Naive thymus-derived CD4-positive, alpha-beta T cell (primary cell): ENCODE measurements at regions not wholly inside any gene's neighbourhood (a gene's known extent, or its start where the extent isn't known, plus 50 kb on each side); places are given as distances from the start of the nearest gene placed in this dataset.
A peak's percentile ranks its signal among the peaks of the same experiment; 100 is the strongest.

ENCODE experiments used
- ATAC-seq: fragments of 150-1000 bp; cut with Tn5 transposase; 2 replicates; pipeline ENCODE4 v1.10.0; 2021; ENCODE audit warnings: mild to moderate bottlenecking, moderate library complexity
- CTCF ChIA-PET: fragments of 350-600 bp; sonication (Branson Sonifier 250); formaldehyde crosslinking; loops from one replicate; lab custom pipeline; 2021; ENCODE audit warnings: antibody characterized with exemption; lab: Charles Lee
- POLR2A ChIA-PET: fragments of 350-600 bp; sonication (Branson Sonifier 250); formaldehyde crosslinking; loops from one replicate; lab custom pipeline; 2021; ENCODE audit warnings: antibody characterized with exemption, inconsistent platforms; lab: Charles Lee
- DNase-seq, 9 donors: peaks; one replicate each; pipeline versions ENCODE4 v3.0.0 to v3.0.0-alpha.2; 2020 to 2022; ENCODE audit warnings: mixed read lengths in 1 of 9
- H3K27ac ChIP-seq: one replicate; pipeline ENCODE4 v1.7.0; 2013; ENCODE audit warnings: mild to moderate bottlenecking, low read depth, low read length, moderate library complexity
- H3K27me3 ChIP-seq, 2 donors: one replicate each; pipeline ENCODE4 v1.7.0; 2013; ENCODE audit warnings: low read length in 2 of 2, mild to moderate bottlenecking in 2 of 2, moderate library complexity in 2 of 2; ENCODE audit not compliant: control insufficient read depth in 2 of 2, insufficient read depth in 2 of 2
- H3K36me3 ChIP-seq, 3 experiments: 1 replicate in 2 of 3; 2 replicates in 1 of 3; pipeline ENCODE4 v1.7.0; 2013; ENCODE audit warnings: low read length in 3 of 3, mild to moderate bottlenecking in 3 of 3, moderate library complexity in 1 of 3; ENCODE audit not compliant: insufficient read depth in 3 of 3, control insufficient read depth in 2 of 3
- H3K4me1 ChIP-seq, 2 donors: one replicate each; pipeline ENCODE4 v1.7.0; 2013; ENCODE audit warnings: low read length in 2 of 2, mild to moderate bottlenecking in 2 of 2, moderate library complexity in 1 of 2; ENCODE audit not compliant: control insufficient read depth in 2 of 2, insufficient read depth in 2 of 2
- H3K4me3 ChIP-seq: 2 replicates; pipeline ENCODE4 v1.7.0; 2013; ENCODE audit warnings: mild to moderate bottlenecking, low read length
- H3K9me3 ChIP-seq, 3 experiments: 1 replicate in 2 of 3; 2 replicates in 1 of 3; pipeline ENCODE4 v1.7.0; 2013; ENCODE audit warnings: low read length in 3 of 3; ENCODE audit not compliant: control insufficient read depth in 2 of 3
- H3K27ac Mint-ChIP-seq, 9 donors: one replicate each; pipeline ENCODE4 v1.8.0; 2020 to 2022; ENCODE audit warnings: mixed read lengths in 9 of 9, mild to moderate bottlenecking in 8 of 9, moderate library complexity in 5 of 9, inconsistent platforms in 2 of 9
- H3K27me3 Mint-ChIP-seq, 5 donors: one replicate each; pipeline ENCODE4 v1.8.0; 2021 to 2022; ENCODE audit warnings: mixed read lengths in 5 of 5, mild to moderate bottlenecking in 1 of 5
- H3K36me3 Mint-ChIP-seq, 5 donors: one replicate each; pipeline ENCODE4 v1.8.0; 2020 to 2022; ENCODE audit warnings: mixed read lengths in 5 of 5, mild to moderate bottlenecking in 3 of 5, inconsistent platforms in 1 of 5
- H3K4me1 Mint-ChIP-seq, 7 donors: one replicate each; pipeline ENCODE4 v1.8.0; 2020 to 2022; ENCODE audit warnings: mixed read lengths in 7 of 7, mild to moderate bottlenecking in 3 of 7, inconsistent platforms in 1 of 7
- H3K4me3 Mint-ChIP-seq, 10 donors: one replicate each; pipeline ENCODE4 v1.8.0; 2020 to 2022; ENCODE audit warnings: mild to moderate bottlenecking in 10 of 10, mixed read lengths in 10 of 10, moderate library complexity in 6 of 10, inconsistent platforms in 2 of 10
- H3K9me3 Mint-ChIP-seq, 11 donors: one replicate each; pipeline ENCODE4 v1.8.0; 2020 to 2022; ENCODE audit warnings: mixed read lengths in 11 of 11, mild to moderate bottlenecking in 4 of 11, inconsistent platforms in 1 of 11, moderate library complexity in 1 of 11
- intact Hi-C, 2 donors: fragments of 100-400 bp; cut with micrococcal nuclease; formaldehyde crosslinking; loops; one replicate each; pipeline ENCODE4 v1.15.1; 2023

DNA sequence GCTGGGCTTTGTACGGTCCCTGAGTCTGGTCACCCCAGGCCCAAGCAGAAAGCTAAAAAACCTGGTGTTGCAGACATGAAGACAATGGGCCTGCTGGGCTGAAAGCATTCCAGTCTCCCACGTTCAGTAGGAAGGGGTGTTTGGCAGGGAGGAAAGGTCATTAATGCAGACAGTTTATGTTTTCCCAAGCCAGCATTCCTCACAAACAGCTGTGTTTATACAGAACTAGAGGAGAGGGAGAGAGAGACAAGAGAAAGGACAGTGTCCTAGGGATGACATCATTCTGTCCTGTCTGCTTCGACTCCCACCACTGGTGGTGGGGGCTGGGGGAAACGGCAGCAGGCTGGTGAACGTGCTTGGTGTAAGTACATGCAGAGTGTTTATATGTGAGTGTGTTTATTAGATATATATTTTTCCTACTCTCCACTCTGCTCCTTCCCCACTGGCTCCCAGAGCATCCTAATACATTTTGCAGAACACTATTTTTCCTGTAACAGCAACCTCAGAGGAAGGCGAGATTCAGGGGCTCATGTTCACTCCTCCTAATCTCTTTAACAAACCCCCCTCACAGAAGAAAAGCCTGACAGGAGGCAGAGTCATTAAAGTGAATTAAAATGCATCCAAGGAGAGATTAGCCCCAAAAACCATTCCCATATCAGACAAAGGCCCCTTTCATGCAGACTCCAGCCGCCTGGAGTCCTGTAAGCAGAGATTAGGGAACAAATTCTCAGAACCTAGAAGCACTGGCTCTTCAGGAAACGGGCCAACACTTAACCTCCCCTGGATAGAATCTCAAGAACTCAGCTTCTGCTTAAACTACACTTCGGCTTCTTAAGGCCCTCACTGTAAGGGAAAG, 380.4 kb downstream of the TNS1 start:
- Histone ChIP-seq H3K4me3 (no peak overlapping the region), H3K27me3 (no peaks in the 10 kb centered on the region), H3K27ac (no peak overlapping the region), H3K4me1 (no peaks in the 10 kb centered on the region), H3K9me3 (no peaks in the 10 kb centered on the region), H3K36me3 (no peaks in the 10 kb centered on the region)
- no peak for DNase-seq
- intact Hi-C loops: no loop called here
- ATAC-seq: no peak
- peak overlapping the region in 1 of 9 donors; percentile 69 for H3K27ac Mint-ChIP-seq
- peaks cover 0 to 5% (median 0%) of the 10 kb centered on the region in 5 donors for H3K27me3 Mint-ChIP-seq
- peaks cover 0 to 4% (median 0%) of the 10 kb centered on the region in 7 donors for H3K4me1 Mint-ChIP-seq
- ChIA-PET CTCF (no interaction called here), POLR2A (interaction anchor here (1.2 kb wide), 1 partner anchor 11 kb away, joined by 4 read pairs; no protein-coding TSS in a partner anchor)
- H3K9me3 Mint-ChIP-seq: no peaks in the 10 kb centered on the region
- H3K36me3 Mint-ChIP-seq: peaks cover 0 to 5% (median 0%) of the 10 kb centered on the region in 5 donors
- no peak overlapping the region for H3K4me3 Mint-ChIP-seq

DNA sequence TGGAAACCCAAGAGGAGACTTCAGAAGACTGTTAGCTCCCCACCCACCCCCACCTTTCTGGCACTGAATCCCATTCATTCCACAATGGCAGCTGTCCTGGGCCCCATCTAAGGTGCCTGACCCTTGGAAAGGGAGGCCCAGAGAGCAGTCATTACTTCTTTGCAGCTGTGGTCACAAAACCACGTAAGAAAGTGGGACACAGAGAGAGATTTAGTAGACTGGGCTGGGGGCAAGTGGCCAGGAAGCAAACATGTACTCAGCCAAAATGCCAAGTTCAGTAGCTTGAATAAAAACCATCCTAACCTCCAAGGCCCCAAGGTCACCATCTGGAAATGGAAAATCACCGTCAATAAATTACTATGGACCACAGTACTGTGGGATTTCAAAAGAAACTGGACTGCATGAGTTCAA, 381.4 kb downstream of the TNS1 start:
- ChIA-PET POLR2A (interaction anchor here (1.2 kb wide), 1 partner anchor 10 kb away, joined by 4 read pairs; no protein-coding TSS in a partner anchor), CTCF (no interaction called here)
- Mint-ChIP-seq H3K9me3 (no peaks in the 10 kb centered on the region), H3K36me3 (peaks cover 0 to 5% (median 0%) of the 10 kb centered on the region in 5 donors), H3K27ac (no peak overlapping the region), H3K4me1 (peaks cover 0 to 4% (median 0%) of the 10 kb centered on the region in 7 donors), H3K4me3 (no peak overlapping the region), H3K27me3 (peaks cover 0 to 5% (median 0%) of the 10 kb centered on the region in 5 donors)
- intact Hi-C loops: no loop called here
- no peaks in the 10 kb centered on the region for H3K4me1 ChIP-seq
- no peak overlapping the region for H3K27ac ChIP-seq
- H3K9me3 ChIP-seq: no peaks in the 10 kb centered on the region
- no peak for DNase-seq
- H3K4me3 ChIP-seq: no peak overlapping the region
- H3K36me3 ChIP-seq: no peaks in the 10 kb centered on the region
- no peak for ATAC-seq
- H3K27me3 ChIP-seq: no peaks in the 10 kb centered on the region

DNA sequence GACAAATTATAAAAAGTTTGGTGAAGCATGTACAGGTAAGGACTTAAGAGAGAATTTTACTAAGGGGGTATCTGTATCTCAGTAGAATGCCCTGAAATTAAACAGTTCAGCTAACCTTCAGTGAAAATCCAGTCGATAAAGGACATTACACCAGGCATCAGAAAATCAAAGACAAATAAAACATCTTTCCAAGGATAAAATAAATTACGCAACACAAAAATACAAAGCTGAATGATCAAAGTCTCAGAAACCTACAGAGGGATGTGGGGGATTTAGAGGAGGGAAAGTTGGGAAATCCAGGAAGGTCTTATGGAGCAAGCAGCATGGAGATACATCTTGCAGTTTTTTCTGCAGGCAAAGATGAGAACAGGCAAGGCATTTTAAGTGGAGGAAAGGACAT, 384.1 kb downstream of the TNS1 start:
- intact Hi-C loops: no loop called here
- ATAC-seq: no peak
- no peaks in the 10 kb centered on the region for H3K27me3 ChIP-seq

DNA sequence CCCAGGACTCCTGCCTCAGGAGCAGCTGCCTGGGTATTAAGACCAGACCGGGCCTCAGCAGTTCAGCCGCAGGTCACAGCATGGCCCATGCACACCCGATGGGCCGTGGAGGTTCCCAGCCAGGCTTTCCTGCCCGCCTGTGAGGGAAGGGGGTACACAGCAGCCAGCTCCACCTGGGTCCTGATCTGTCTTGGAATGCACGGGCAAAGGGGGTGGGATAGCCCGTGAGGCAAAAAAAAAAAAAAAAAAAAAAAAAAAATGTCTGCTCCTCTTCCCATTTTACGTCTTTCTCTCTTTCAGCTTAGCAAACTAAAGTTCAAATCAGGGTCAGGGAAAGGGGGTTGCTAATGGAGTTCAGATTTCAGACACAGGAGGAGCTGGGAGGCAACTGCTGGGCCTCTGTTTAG, 385.2 kb downstream of the TNS1 start:
- POLR2A ChIA-PET: no interaction called here
- ATAC-seq (no peak), DNase-seq (no peak)
- H3K4me3 Mint-ChIP-seq: no peak overlapping the region
- H3K27me3 ChIP-seq: no peaks in the 10 kb centered on the region
- no peaks in the 10 kb centered on the region for H3K36me3 ChIP-seq
- peaks cover 0 to 17% (median 5%) of the 10 kb centered on the region in 7 donors for H3K4me1 Mint-ChIP-seq
- intact Hi-C loops: no loop called here
- CTCF ChIA-PET: interaction anchor here (0.6 kb wide), 1 partner anchor 17 kb away, joined by 4 read pairs; no protein-coding TSS in a partner anchor
- no peaks in the 10 kb centered on the region for H3K4me1 ChIP-seq
- H3K9me3 ChIP-seq: no peaks in the 10 kb centered on the region
- H3K9me3 Mint-ChIP-seq: no peaks in the 10 kb centered on the region
- no peak overlapping the region for H3K27ac ChIP-seq
- no peak overlapping the region for H3K27ac Mint-ChIP-seq
- H3K27me3 Mint-ChIP-seq: no peaks in the 10 kb centered on the region
- no peaks in the 10 kb centered on the region for H3K36me3 Mint-ChIP-seq
- H3K4me3 ChIP-seq: no peak overlapping the region

More for the DNA sequence above, 384.1 kb downstream of the TNS1 start:
- CTCF ChIA-PET: interaction anchor here (1.5 kb wide), 1 partner anchor 32 kb away, joined by 4 read pairs; no protein-coding TSS in a partner anchor
- no peak for DNase-seq
- H3K4me1 ChIP-seq: no peaks in the 10 kb centered on the region
- H3K4me3 ChIP-seq: no peak overlapping the region
- no peaks in the 10 kb centered on the region for H3K36me3 ChIP-seq
- Mint-ChIP-seq H3K4me1 (peaks cover 0 to 16% (median 4%) of the 10 kb centered on the region in 7 donors), H3K4me3 (no peak overlapping the region), H3K27ac (peak overlapping the region in 1 of 9 donors; percentile 38), H3K9me3 (no peaks in the 10 kb centered on the region), H3K27me3 (peaks cover 0 to 5% (median 0%) of the 10 kb centered on the region in 5 donors), H3K36me3 (peaks cover 0 to 5% (median 0%) of the 10 kb centered on the region in 5 donors)
- POLR2A ChIA-PET: no interaction called here
- no peak overlapping the region for H3K27ac ChIP-seq
- H3K9me3 ChIP-seq: no peaks in the 10 kb centered on the region

DNA sequence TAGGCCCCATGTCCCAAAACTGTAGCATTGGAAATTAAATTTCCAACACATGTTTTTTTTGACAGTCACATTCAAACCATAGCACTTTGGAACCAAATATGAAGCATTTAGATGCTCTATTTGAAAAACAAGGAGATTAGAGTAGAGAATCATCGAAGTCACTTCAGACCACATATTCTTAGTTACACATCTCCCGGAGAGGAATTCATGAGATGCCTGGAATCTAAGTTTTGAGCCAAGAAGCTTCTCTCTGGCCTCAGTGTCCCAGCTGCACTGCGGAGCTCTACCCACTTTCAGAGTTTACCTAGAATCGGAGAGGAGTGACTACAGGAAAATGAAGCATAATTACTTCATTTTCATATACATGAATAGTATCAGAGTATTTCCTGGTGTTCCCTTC, 385.9 kb downstream of the TNS1 start:
- no peak for ATAC-seq
- intact Hi-C loops: no loop called here
- Histone ChIP-seq H3K4me3 (no peak overlapping the region), H3K36me3 (no peaks in the 10 kb centered on the region), H3K27ac (no peak overlapping the region), H3K27me3 (no peaks in the 10 kb centered on the region), H3K4me1 (peaks cover 0 to 5% of the 10 kb centered on the region in 2 donors), H3K9me3 (no peaks in the 10 kb centered on the region)
- Mint-ChIP-seq H3K4me3 (no peak overlapping the region), H3K27me3 (no peaks in the 10 kb centered on the region), H3K36me3 (no peaks in the 10 kb centered on the region), H3K9me3 (no peaks in the 10 kb centered on the region), H3K27ac (no peak overlapping the region), H3K4me1 (peaks cover 2 to 24% (median 11%) of the 10 kb centered on the region in 7 donors)
- ChIA-PET POLR2A (no interaction called here), CTCF (no interaction called here)
- DNase-seq: no peak

DNA sequence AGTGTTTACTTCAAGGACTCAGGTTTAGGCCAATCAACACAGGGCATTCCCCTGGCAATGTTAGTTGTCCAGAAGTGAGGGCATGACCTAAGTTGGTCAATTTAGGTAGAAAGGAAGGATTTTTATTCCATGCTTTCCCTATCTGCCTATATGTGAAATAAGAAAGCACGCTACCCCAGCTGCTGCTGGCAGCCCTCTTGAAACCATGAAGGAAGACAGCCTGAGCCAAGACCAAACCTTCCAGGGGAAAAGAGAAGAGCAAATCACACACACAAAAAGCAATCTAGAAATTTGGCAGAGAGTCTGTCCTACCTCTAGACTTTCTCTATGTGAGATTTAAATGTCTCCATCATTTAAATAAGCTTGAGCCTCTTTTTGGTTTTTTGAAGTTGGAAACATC, 387.6 kb downstream of the TNS1 start:
- H3K36me3 ChIP-seq: no peaks in the 10 kb centered on the region
- Mint-ChIP-seq H3K9me3 (no peaks in the 10 kb centered on the region), H3K4me3 (no peak overlapping the region), H3K27me3 (no peaks in the 10 kb centered on the region), H3K27ac (peak overlapping the region in 3 of 9 donors; percentile 2 to 63 (median 5)), H3K4me1 (peaks cover 5 to 41% (median 29%) of the 10 kb centered on the region in 7 donors), H3K36me3 (no peaks in the 10 kb centered on the region)
- H3K4me3 ChIP-seq: no peak overlapping the region
- peaks cover 4 to 22% of the 10 kb centered on the region in 2 donors for H3K4me1 ChIP-seq
- intact Hi-C loops: no loop called here
- CTCF ChIA-PET: no interaction called here
- no peak overlapping the region for H3K27ac ChIP-seq
- no peaks in the 10 kb centered on the region for H3K27me3 ChIP-seq
- DNase-seq (no peak), ATAC-seq (no peak)
- H3K9me3 ChIP-seq: no peaks in the 10 kb centered on the region
- POLR2A ChIA-PET: no interaction called here
